ENCODE measurements at regions not wholly inside any gene's neighbourhood (a gene's known extent, or its start where the extent isn't known, plus 50 kb on each side); places are given as distances from the start of the nearest gene placed in this dataset.

DNA sequence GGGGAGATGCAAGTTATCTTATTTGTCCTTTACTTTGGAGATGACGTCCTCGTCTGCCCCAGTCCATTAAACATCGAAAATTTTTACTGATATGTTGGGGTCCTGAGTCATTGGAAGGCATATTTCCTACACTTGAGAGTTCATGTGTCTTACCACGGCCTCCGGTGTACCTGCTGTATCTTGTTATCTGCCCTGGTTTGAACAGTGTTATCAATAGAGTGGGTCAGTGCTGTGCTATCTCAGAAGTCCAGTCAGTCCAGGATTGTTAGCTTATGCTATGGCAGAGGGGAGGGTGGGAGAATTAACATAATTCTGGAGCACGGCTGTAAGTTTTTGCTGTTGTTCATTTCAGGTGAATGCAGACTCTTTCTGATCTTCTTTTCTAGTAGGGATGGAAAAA, 102.3 kb downstream of the ADCYAP1 start:
- TF ChIP-seq, protein P1, sequence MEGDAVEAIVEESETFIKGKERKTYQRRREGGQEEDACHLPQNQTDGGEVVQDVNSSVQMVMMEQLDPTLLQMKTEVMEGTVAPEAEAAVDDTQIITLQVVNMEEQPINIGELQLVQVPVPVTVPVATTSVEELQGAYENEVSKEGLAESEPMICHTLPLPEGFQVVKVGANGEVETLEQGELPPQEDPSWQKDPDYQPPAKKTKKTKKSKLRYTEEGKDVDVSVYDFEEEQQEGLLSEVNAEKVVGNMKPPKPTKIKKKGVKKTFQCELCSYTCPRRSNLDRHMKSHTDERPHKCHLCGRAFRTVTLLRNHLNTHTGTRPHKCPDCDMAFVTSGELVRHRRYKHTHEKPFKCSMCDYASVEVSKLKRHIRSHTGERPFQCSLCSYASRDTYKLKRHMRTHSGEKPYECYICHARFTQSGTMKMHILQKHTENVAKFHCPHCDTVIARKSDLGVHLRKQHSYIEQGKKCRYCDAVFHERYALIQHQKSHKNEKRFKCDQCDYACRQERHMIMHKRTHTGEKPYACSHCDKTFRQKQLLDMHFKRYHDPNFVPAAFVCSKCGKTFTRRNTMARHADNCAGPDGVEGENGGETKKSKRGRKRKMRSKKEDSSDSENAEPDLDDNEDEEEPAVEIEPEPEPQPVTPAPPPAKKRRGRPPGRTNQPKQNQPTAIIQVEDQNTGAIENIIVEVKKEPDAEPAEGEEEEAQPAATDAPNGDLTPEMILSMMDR (IDR thresholded peaks at IDR 0.05), result no peak
- Histone ChIP-seq H3K4me1 (no peaks in the 10 kb centered on the region), H3K36me3 (no peaks in the 10 kb centered on the region), H3K27me3 (no peaks in the 10 kb centered on the region), H3K27ac (no peak overlapping the region), H3K4me3 (no peak overlapping the region), H3K9me3 (no peaks in the 10 kb centered on the region)
- no peak for DNase-seq (ENCODE audit: low spot score)

DNA sequence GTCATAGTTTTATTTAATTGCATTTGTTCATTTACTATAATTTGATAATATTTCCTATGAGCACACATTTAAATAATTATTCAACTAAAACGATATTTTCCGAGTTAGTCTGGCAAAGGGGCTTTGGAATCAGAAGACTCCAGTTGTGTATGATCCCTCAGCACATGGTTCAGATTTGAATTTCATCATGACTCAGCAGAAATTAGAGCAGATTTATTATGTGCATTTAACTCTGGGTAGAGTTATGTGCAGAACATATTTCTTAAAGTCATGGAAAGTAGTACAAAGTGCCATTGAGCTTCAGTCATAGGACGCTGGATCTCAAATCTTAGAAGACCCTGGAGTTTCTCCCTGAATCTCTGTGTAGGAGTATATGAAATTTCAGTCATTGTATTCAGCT, 106.7 kb downstream of the ADCYAP1 start:
- TF ChIP-seq, protein P1 (IDR thresholded peaks at IDR 0.05), result no peak
- no peak overlapping the region for H3K27ac ChIP-seq
- no peak for DNase-seq (ENCODE audit: low spot score)

DNA sequence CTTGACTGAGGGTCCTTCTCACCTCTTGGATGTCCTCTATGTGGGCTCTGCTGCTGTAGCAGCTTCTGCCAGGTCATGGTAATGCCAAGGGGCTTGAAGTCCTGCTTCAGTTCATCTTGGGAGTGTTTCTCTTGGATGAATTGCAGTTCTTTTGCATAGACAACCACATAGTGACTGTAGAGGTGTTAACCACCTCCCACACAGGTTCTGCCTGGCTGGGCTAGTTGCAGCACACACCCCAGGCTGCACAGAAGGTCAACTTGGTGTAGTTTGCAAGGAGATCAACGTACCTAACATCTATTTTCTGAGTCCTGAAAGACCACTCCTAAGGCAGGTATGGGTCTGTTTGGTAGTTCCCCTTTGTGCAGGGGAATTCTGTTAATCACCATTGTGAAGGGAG, 108.1 kb downstream of the ADCYAP1 start:
- Histone ChIP-seq H3K9me3 (no peaks in the 10 kb centered on the region), H3K27ac (no peak overlapping the region), H3K4me1 (no peaks in the 10 kb centered on the region), H3K4me3 (no peak overlapping the region), H3K36me3 (no peaks in the 10 kb centered on the region), H3K27me3 (no peaks in the 10 kb centered on the region)
- no peak for DNase-seq (ENCODE audit: low spot score)
- TF ChIP-seq, protein P1 (IDR thresholded peaks at IDR 0.05), result no peak

More for the DNA sequence above, 106.7 kb downstream of the ADCYAP1 start:
- Histone ChIP-seq H3K27me3 (no peaks in the 10 kb centered on the region), H3K4me3 (no peak overlapping the region), H3K4me1 (no peaks in the 10 kb centered on the region), H3K36me3 (no peaks in the 10 kb centered on the region), H3K9me3 (no peaks in the 10 kb centered on the region)

DNA sequence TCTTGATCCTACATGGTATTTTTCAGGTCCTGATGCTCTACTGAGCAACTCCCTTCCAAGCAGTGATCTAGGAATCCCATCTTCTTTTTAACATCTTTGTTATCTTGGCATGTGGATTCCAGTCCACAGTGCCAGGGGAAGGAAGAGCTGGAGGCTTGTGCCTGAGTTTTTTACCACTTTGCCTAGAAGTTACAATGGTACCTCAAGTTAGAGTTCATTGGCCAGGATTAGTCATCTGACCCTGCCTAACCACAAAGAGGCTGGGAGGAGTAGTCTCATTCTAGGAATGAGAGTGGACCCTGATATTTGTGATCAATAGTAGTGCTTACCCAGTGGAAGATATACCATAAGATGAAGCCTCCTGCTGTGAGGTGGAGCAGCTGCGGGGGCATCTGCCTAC, 109.3 kb downstream of the ADCYAP1 start:
- no peaks in the 10 kb centered on the region for H3K9me3 ChIP-seq
- no peak for DNase-seq (ENCODE audit: low spot score)
- no peak overlapping the region for H3K27ac ChIP-seq
- H3K27me3 ChIP-seq, result no peaks in the 10 kb centered on the region
- no peak overlapping the region for H3K4me3 ChIP-seq
- H3K36me3 ChIP-seq, result no peaks in the 10 kb centered on the region
- TF ChIP-seq, protein P1 (IDR thresholded peaks at IDR 0.05), result no peak
- H3K4me1 ChIP-seq, result no peaks in the 10 kb centered on the region

DNA sequence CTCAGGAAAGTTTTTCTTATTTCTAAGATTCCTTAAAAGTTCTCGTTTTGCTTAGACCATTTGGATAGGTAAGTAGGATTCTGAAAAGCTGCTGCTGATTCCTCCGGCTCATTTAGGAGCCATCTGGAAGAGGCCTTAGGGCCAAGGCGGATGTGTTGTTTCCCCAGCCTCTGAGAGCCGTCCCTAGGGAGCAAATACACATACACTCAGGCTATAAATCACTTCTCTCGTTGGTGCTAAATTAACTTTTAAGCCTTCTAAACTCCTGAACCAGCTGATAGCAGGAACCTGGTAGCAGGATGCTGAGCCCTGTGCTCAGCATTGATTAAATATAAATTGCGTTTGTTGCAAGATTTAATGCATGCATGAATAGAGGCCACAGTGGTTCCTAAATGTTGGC, 109.8 kb downstream of the ADCYAP1 start:
- no peak overlapping the region for H3K27ac ChIP-seq
- H3K9me3 ChIP-seq, result no peaks in the 10 kb centered on the region
- H3K27me3 ChIP-seq, result no peaks in the 10 kb centered on the region
- no peak overlapping the region for H3K4me3 ChIP-seq
- no peaks in the 10 kb centered on the region for H3K4me1 ChIP-seq
- TF ChIP-seq, protein P1 (IDR thresholded peaks at IDR 0.05), result no peak
- no peaks in the 10 kb centered on the region for H3K36me3 ChIP-seq
- no peak for DNase-seq (ENCODE audit: low spot score)

DNA sequence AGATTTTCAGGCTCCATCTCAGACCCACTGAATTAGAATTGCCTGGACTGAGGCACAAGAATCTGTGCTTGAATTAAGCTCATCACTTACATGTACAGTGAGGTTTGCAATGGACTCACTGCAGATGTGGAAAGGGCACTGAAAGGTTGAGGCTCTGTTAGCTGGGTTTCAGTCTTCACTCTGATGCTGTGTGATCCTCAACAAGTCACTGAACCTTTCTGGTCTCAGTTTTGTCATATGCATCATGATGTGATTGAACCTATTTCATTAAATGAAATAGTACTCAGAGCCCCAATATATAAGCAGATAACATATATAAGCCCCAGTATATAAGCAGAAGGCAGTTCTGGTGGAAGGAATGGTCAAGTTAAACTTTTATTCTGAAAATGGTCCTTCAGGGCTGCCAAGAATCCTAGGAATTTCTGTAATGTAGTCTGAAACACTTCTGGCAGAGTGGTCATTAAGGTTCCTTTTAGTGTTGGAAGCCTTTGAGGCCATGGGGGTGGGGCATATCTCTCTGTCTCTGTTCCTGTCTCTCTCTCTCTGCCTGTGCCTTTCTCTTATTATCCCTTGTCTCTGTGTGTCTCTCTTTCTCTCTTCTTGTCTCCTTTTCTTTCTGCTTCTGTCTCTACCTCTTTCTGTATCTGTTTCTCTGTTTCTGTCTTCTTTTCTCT, 110.4 kb downstream of the ADCYAP1 start:
- Histone ChIP-seq H3K27me3 (no peaks in the 10 kb centered on the region), H3K36me3 (no peaks in the 10 kb centered on the region), H3K27ac (no peak overlapping the region), H3K4me3 (no peak overlapping the region), H3K4me1 (no peaks in the 10 kb centered on the region), H3K9me3 (no peaks in the 10 kb centered on the region)
- TF ChIP-seq, protein P1 (IDR thresholded peaks at IDR 0.05), result no peak
- no peak for DNase-seq (ENCODE audit: low spot score)
